PC-3 (cell line): ENCODE measurements at regions not wholly inside any gene's neighbourhood (a gene's known extent, or its start where the extent isn't known, plus 50 kb on each side); places are given as distances from the start of the nearest gene placed in this dataset.
A peak's percentile ranks its signal among the peaks of the same experiment; 100 is the strongest.

Experiments
- ATAC-seq: fragments of 200-7000 bp; cut with Tn5 transposase; 2 replicates; pipeline ENCODE4 v1.9.1; 2020; ENCODE audit warnings: mild to moderate bottlenecking, moderate library complexity
- BruUV-seq: library from RNA; stranded (reverse); fragments of 400-500 nt; replicated peaks from 2 replicates; lab custom pipeline; 2021; lab: Mats Ljungman, UMichigan
- CTCF ChIA-PET: fragments of 300-600 bp; sonication (Branson Sonifier 250); formaldehyde crosslinking; loops from one replicate; lab custom pipeline; 2022; ENCODE audit warnings: antibody characterized with exemption; lab: Charles Lee
- POLR2A ChIA-PET: fragments of 300-600 bp; sonication (Branson Sonifier 250); formaldehyde crosslinking; loops from one replicate; lab custom pipeline; 2022; ENCODE audit warnings: antibody characterized with exemption; ENCODE audit not compliant: unreplicated experiment; lab: Charles Lee
- DNase-seq: peaks from one replicate; pipeline ENCODE4 v3.0.0-alpha.2; 2015
- H2AFZ ChIP-seq: fragments of 300-600 bp; sonication (generic); 2 replicates; pipeline ENCODE4 v1.6.0; 2016; ENCODE audit warnings: antibody characterized with exemption, low read length
- H3F3A ChIP-seq: fragments of 300-600 bp; sonication (generic); one replicate; pipeline ENCODE4 v1.6.0; 2017; ENCODE audit warnings: antibody characterized with exemption, low read length, control low read depth, mild to moderate bottlenecking; ENCODE audit not compliant: unreplicated experiment
- H3K27ac ChIP-seq: fragments of 300-600 bp; sonication (generic); 2 replicates; pipeline ENCODE4 v1.5.1; 2016; ENCODE audit warnings: mild to moderate bottlenecking, low read length
- H3K27me3 ChIP-seq: fragments of 300-600 bp; sonication (generic); 2 replicates; pipeline ENCODE4 v1.6.1; 2016; ENCODE audit warnings: low read length, mixed read lengths
- H3K36me3 ChIP-seq: fragments of 300-600 bp; sonication (generic); 2 replicates; pipeline ENCODE4 v1.6.1; 2016; ENCODE audit warnings: low read depth, mixed run types, low read length, mixed read lengths
- H3K4me1 ChIP-seq: fragments of 300-600 bp; sonication (generic); 2 replicates; pipeline ENCODE4 v1.5.1; 2016; ENCODE audit warnings: low read length; ENCODE audit not compliant: insufficient read depth
- H3K4me2 ChIP-seq: fragments of 300-600 bp; sonication (generic); 2 replicates; pipeline ENCODE4 v1.6.0; 2016; ENCODE audit warnings: low read length
- H3K4me3 ChIP-seq: fragments of 300-600 bp; sonication (generic); 2 replicates; pipeline ENCODE4 v1.5.1; 2016; ENCODE audit warnings: mild to moderate bottlenecking, low read length, mixed read lengths
- H3K79me2 ChIP-seq: fragments of 300-600 bp; sonication (generic); 2 replicates; pipeline ENCODE4 v1.6.1; 2017; ENCODE audit warnings: low read length, mixed read lengths
- H3K9ac ChIP-seq: fragments of 300-600 bp; sonication (generic); 2 replicates; pipeline ENCODE4 v1.6.0; 2016; ENCODE audit warnings: mild to moderate bottlenecking, low read length
- H3K9me2 ChIP-seq: fragments of 300-600 bp; sonication (generic); replicated peaks from 2 replicates; pipeline ENCODE4 v1.6.1; 2016; ENCODE audit warnings: mixed run types, low read length, mixed read lengths
- H3K9me3 ChIP-seq: fragments of 300-600 bp; sonication (generic); 2 replicates; pipeline ENCODE4 v1.6.1; 2016; ENCODE audit warnings: low read length, mixed read lengths
- H4K20me1 ChIP-seq: fragments of 300-600 bp; sonication (generic); 2 replicates; pipeline ENCODE4 v1.6.1; 2016; ENCODE audit warnings: low read length, mixed read lengths
- CTCF ChIP-seq: fragments of 300-600 bp; sonication (generic); conservative IDR thresholded peaks from 2 replicates; pipeline ENCODE4 v1.5.1; 2017; ENCODE audit warnings: antibody characterized with exemption, low read depth, mild to moderate bottlenecking, low read length
- EZH2 ChIP-seq: fragments of 300-600 bp; sonication (generic); IDR thresholded peaks from one replicate; pipeline ENCODE4 v1.6.1; 2017; ENCODE audit warnings: antibody characterized with exemption, mild to moderate bottlenecking, low read length; ENCODE audit not compliant: unreplicated experiment
- EZH2phosphoT487 ChIP-seq: fragments of 300-600 bp; sonication (generic); IDR thresholded peaks from 2 replicates; pipeline ENCODE4 v1.6.1; 2018; ENCODE audit warnings: mild to moderate bottlenecking, antibody characterized with exemption, low read length, borderline replicate concordance
- intact Hi-C: fragments of 100-400 bp; cut with micrococcal nuclease; formaldehyde crosslinking; loops from 2 replicates; pipeline ENCODE4 v1.9.0; 2023

- CTCF ChIA-PET, result no interaction called here
- no peak for ATAC-seq
- no peak overlapping the region for H3K4me3 ChIP-seq
Observed at GRCh38 chr21:27429710-27430341, 462.9 kb upstream of the ADAMTS5 start.

GRCh38 chr21:27426196-27426595 lies 459.3 kb upstream of the ADAMTS5 start:
- H3K4me2 ChIP-seq, result no peak overlapping the region
- no peak overlapping the region for H3K9ac ChIP-seq
- H3K9me3 ChIP-seq, result 0 out of 2 replicates have a peak, but pooled peaks cover 4% of the 10 kb centered on the region
- BruUV-seq, result no TSS peak
- H3K27me3 ChIP-seq, result no peaks in the 10 kb centered on the region
- H2AFZ ChIP-seq, result no peak overlapping the region
- no peaks in the 10 kb centered on the region for H3K9me2 ChIP-seq
- H3K4me3 ChIP-seq, result no peak overlapping the region
- intact Hi-C loops, result no loop called here
- no peaks in the 10 kb centered on the region for H3K79me2 ChIP-seq
- no peak overlapping the region for H3K27ac ChIP-seq
- no peak for ATAC-seq
- no peaks in the 10 kb centered on the region for H3K36me3 ChIP-seq
- POLR2A ChIA-PET, result no interaction called here
- no peak for DNase-seq
- H3F3A ChIP-seq, result no peaks in the 10 kb centered on the region
- no peaks in the 10 kb centered on the region for H4K20me1 ChIP-seq
- CTCF ChIA-PET, result interaction anchor here (0.6 kb wide), 1 partner anchor 191 kb away, joined by 4 read pairs; no protein-coding TSS in a partner anchor
- H3K4me1 ChIP-seq, result no peaks in the 10 kb centered on the region; the same call in 1 of the 2 replicates
- TF ChIP-seq CTCF, result no peak

More at GRCh38 chr21:27429710-27430341, 462.9 kb upstream of the ADAMTS5 start:
- no peak overlapping the region for H3K27ac ChIP-seq
- intact Hi-C loops, result no loop called here
- no peak for DNase-seq
- H3K4me1 ChIP-seq, result no peaks in the 10 kb centered on the region
- 0 out of 2 replicates have a peak, but pooled peaks cover 4% of the 10 kb centered on the region for H3K9me3 ChIP-seq
- H3K9ac ChIP-seq, result no peak overlapping the region
- no TSS peak for BruUV-seq
- no peaks in the 10 kb centered on the region for H3F3A ChIP-seq
- no peaks in the 10 kb centered on the region for H3K9me2 ChIP-seq
- no peak for TF ChIP-seq CTCF
- no peak for TF ChIP-seq EZH2
- POLR2A ChIA-PET, result interaction anchor here (0.6 kb wide), 1 partner anchor 56 kb away, joined by 3 read pairs; no protein-coding TSS in a partner anchor
- no peak overlapping the region for H3K4me2 ChIP-seq
- no peaks in the 10 kb centered on the region for H3K36me3 ChIP-seq
- no peaks in the 10 kb centered on the region for H3K27me3 ChIP-seq
- no peaks in the 10 kb centered on the region for H3K79me2 ChIP-seq
- no peaks in the 10 kb centered on the region for H4K20me1 ChIP-seq
- no peak overlapping the region for H2AFZ ChIP-seq

DNA sequence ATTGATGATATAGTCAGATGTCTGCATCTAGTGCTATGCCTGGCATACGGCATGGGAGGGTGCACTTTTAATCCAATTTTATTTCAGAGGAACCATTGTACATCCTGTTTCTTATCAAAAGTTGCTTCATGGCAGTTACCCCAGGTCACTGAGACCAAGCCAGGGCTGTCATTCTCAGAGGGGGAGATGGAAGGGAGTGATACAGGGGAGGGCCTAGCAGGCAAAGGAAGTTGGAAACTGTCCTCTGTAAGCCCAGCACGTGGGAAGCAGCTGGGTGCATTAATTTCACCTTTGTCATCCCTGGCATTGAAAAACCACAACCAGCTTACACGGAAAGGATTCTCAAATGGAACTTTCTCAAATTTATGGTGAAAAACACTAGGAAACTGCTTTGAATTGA lies 458.7 kb upstream of the ADAMTS5 start:
- Histone ChIP-seq H3K4me3 (no peak overlapping the region), H3K9me3 (0 out of 2 replicates have a peak, but pooled peaks cover 4% of the 10 kb centered on the region), H3K27ac (no peak overlapping the region), H3K4me2 (no peak overlapping the region), H3F3A (no peaks in the 10 kb centered on the region), H3K9ac (no peak overlapping the region), H3K9me2 (no peaks in the 10 kb centered on the region), H3K79me2 (no peaks in the 10 kb centered on the region), H2AFZ (0 out of 2 replicates have a peak overlapping the region, but pooled peaks have one; percentile 25), H3K4me1 (no peaks in the 10 kb centered on the region; the same call in 1 of the 2 replicates), H3K27me3 (no peaks in the 10 kb centered on the region), H3K36me3 (no peaks in the 10 kb centered on the region), H4K20me1 (no peaks in the 10 kb centered on the region)
- intact Hi-C loops, result no loop called here
- no peak for TF ChIP-seq EZH2phosphoT487
- TF ChIP-seq EZH2, result no peak
- no peak for TF ChIP-seq CTCF
- POLR2A ChIA-PET, result no interaction called here
- CTCF ChIA-PET, result interaction anchor here (0.6 kb wide), 1 partner anchor 191 kb away, joined by 4 read pairs; no protein-coding TSS in a partner anchor
- no peak for DNase-seq
- no TSS peak for BruUV-seq
- no peak for ATAC-seq
